ENCODE measurements at regions not wholly inside any gene's neighbourhood (a gene's known extent, or its start where the extent isn't known, plus 50 kb on each side); places are given as distances from the start of the nearest gene placed in this dataset.

- peaks cover 9% of the 10 kb centered on the region for H3K4me1 Mint-ChIP-seq
- no peak for DNase-seq
- H3K27me3 Mint-ChIP-seq (ENCODE audit: insufficient read depth) = peaks cover 62% of the 10 kb centered on the region
- Histone ChIP-seq H3K27me3 (ENCODE audit: control insufficient read depth, insufficient read depth, low read length, poor library complexity, severe bottlenecking) (peaks cover 34% of the 10 kb centered on the region), H3K9me3 (ENCODE audit: control insufficient read depth, low read length) (no peaks in the 10 kb centered on the region), H3K36me3 (ENCODE audit: control insufficient read depth, insufficient read depth, low read length) (no peaks in the 10 kb centered on the region), H3K9ac (ENCODE audit: extremely low read depth, low read length, poor library complexity, severe bottlenecking) (no peak overlapping the region), H3K4me1 (ENCODE audit: control insufficient read depth, insufficient read depth, low read length) (peaks cover 3% of the 10 kb centered on the region), H3K27ac (ENCODE audit: low read depth, low read length) (no peak overlapping the region), H3K4me3 (ENCODE audit: low read length) (no peak overlapping the region)
- 84 to 100% methylated on average over 1 of the region's 1 CpG for WGBS, 2 experiments (ENCODE audit: insufficient coverage in 1 of 2, insufficient read length in 1 of 2)
- TF ChIP-seq CTCF (conservative IDR thresholded peaks at IDR 0.05) = no peak
- no peaks in the 10 kb centered on the region for H3K36me3 Mint-ChIP-seq (ENCODE audit: low read depth)
- no peak overlapping the region for H3K27ac Mint-ChIP-seq
- H3K4me3 Mint-ChIP-seq = no peak overlapping the region
- no peaks in the 10 kb centered on the region for H3K9me3 Mint-ChIP-seq
These were observed 51.5 kb upstream of the ANTXR2 start for GRCh38 chr4:80124246-80125211.

All from endodermal cell (in vitro differentiated cells).